Keratinocyte (primary cell): ENCODE measurements at regions not wholly inside any gene's neighbourhood (a gene's known extent, or its start where the extent isn't known, plus 50 kb on each side); places are given as distances from the start of the nearest gene placed in this dataset.

Experiments used
- DNase-seq: peaks from one replicate; pipeline ENCODE4 v3.0.0-alpha.2; 2011; ENCODE audit warnings: low read depth, missing footprints, low spot score
- FAIRE-seq: peaks from 2 replicates; lab custom pipeline; 2011; peaks lifted over from hg19 to GRCh38; lab: Jason Lieb, UNC
- H2AFZ ChIP-seq: 2 replicates; pipeline ENCODE4 v1.6.0; 2012; ENCODE audit warnings: low read length, control low read depth, inconsistent platforms; ENCODE audit not compliant: control insufficient read depth
- H3K27ac ChIP-seq: 2 replicates; pipeline ENCODE4 v1.5.1; 2011; ENCODE audit warnings: low read length; ENCODE audit not compliant: control insufficient read depth, insufficient read depth
- H3K27me3 ChIP-seq: 3 replicates; pipeline ENCODE4 v1.6.0; 2011; ENCODE audit warnings: low read length; ENCODE audit not compliant: control insufficient read depth, insufficient read depth; ENCODE audit errors: extremely low read depth
- H3K36me3 ChIP-seq, 2 experiments: 2 replicates in 1 of 2; 3 replicates in 1 of 2; pipeline ENCODE4 v1.5.1; 2011; ENCODE audit warnings: low read length in 2 of 2, mild to moderate bottlenecking in 1 of 2; ENCODE audit not compliant: control insufficient read depth in 2 of 2, insufficient read depth in 2 of 2; ENCODE audit errors: extremely low read depth in 1 of 2
- H3K4me1 ChIP-seq: 3 replicates; pipeline ENCODE4 v1.5.1; 2011; ENCODE audit warnings: low read length; ENCODE audit not compliant: control insufficient read depth, insufficient read depth; ENCODE audit errors: extremely low read depth
- H3K4me2 ChIP-seq: 3 replicates; pipeline ENCODE4 v1.6.0; 2011; ENCODE audit warnings: low read depth, low read length; ENCODE audit not compliant: control insufficient read depth, insufficient read depth; ENCODE audit errors: extremely low read depth
- H3K4me3 ChIP-seq, 3 experiments: fragments of 200-600 bp in 1 of 3; sonication (generic) in 1 of 3; 2 replicates in 2 of 3; 3 replicates in 1 of 3; pipeline ENCODE4 v1.5.1; 2011 to 2016; ENCODE audit warnings: low read length in 3 of 3, mild to moderate bottlenecking in 3 of 3, control low read depth in 2 of 3, inconsistent platforms in 1 of 3, low read depth in 1 of 3, mixed read lengths in 1 of 3, mixed run types in 1 of 3, moderate library complexity in 1 of 3; ENCODE audit not compliant: control insufficient read depth in 2 of 3, insufficient read depth in 2 of 3; ENCODE audit errors: extremely low read depth in 1 of 3
- H3K79me2 ChIP-seq: 2 replicates; pipeline ENCODE4 v1.6.0; 2012; ENCODE audit warnings: low read length; ENCODE audit not compliant: control insufficient read depth, insufficient read depth
- H3K9ac ChIP-seq: 3 replicates; pipeline ENCODE4 v1.6.0; 2011; ENCODE audit warnings: low read length; ENCODE audit not compliant: control insufficient read depth, insufficient read depth; ENCODE audit errors: extremely low read depth
- H3K9me1 ChIP-seq: 3 replicates; pipeline ENCODE4 v1.6.0; 2011; ENCODE audit warnings: low read length; ENCODE audit not compliant: control insufficient read depth, insufficient read depth; ENCODE audit errors: extremely low read depth
- H3K9me3 ChIP-seq: 2 replicates; pipeline ENCODE4 v1.5.1; 2012; ENCODE audit warnings: low read depth, low read length; ENCODE audit not compliant: control insufficient read depth
- H4K20me1 ChIP-seq: 3 replicates; pipeline ENCODE4 v1.6.0; 2011; ENCODE audit warnings: low read length; ENCODE audit not compliant: control insufficient read depth, insufficient read depth; ENCODE audit errors: extremely low read depth
- EZH2 ChIP-seq: IDR thresholded peaks from one replicate; pipeline ENCODE4 v1.6.1; 2012; ENCODE audit warnings: inconsistent platforms, mild to moderate bottlenecking, low read length, moderate library complexity
- dilution Hi-C: fragments of 300-500 bp; cut with MboI; formaldehyde crosslinking; loops from one replicate; pipeline ENCODE4 v1.7.0; 2020; ENCODE audit warnings: low sequenced_read_pairs; ENCODE audit not compliant: extremely low pct_ligation_motif_present
- TF ChIP-seq, protein P1 (sequence below), 3 experiments: IDR thresholded peaks in 1 of 3; conservative IDR thresholded peaks in 1 of 3; optimal IDR thresholded peaks in 1 of 3; 2 replicates in 2 of 3; 3 replicates in 1 of 3; pipeline versions ENCODE3 to v1.5.1; 2011; ENCODE audit warnings: low read length in 3 of 3, mild to moderate bottlenecking in 3 of 3, moderate library complexity in 2 of 3, control low read depth in 1 of 3, inconsistent platforms in 1 of 3; ENCODE audit not compliant: insufficient read depth in 2 of 3; ENCODE audit errors: extremely low read depth in 1 of 3

- H3K4me2 ChIP-seq = no peak overlapping the region
- no peaks in the 10 kb centered on the region for H3K36me3 ChIP-seq
- no peak overlapping the region for H3K4me3 ChIP-seq
- no peak overlapping the region for H3K9ac ChIP-seq
- no peaks in the 10 kb centered on the region for H3K79me2 ChIP-seq
- no peaks in the 10 kb centered on the region for H3K9me3 ChIP-seq
- DNase-seq (no peak), FAIRE-seq (no peak)
- H2AFZ ChIP-seq = no peak overlapping the region
- dilution Hi-C loops = no loop called here
- TF ChIP-seq EZH2 = no peak
- TF ChIP-seq, protein P1, sequence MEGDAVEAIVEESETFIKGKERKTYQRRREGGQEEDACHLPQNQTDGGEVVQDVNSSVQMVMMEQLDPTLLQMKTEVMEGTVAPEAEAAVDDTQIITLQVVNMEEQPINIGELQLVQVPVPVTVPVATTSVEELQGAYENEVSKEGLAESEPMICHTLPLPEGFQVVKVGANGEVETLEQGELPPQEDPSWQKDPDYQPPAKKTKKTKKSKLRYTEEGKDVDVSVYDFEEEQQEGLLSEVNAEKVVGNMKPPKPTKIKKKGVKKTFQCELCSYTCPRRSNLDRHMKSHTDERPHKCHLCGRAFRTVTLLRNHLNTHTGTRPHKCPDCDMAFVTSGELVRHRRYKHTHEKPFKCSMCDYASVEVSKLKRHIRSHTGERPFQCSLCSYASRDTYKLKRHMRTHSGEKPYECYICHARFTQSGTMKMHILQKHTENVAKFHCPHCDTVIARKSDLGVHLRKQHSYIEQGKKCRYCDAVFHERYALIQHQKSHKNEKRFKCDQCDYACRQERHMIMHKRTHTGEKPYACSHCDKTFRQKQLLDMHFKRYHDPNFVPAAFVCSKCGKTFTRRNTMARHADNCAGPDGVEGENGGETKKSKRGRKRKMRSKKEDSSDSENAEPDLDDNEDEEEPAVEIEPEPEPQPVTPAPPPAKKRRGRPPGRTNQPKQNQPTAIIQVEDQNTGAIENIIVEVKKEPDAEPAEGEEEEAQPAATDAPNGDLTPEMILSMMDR (optimal IDR thresholded peaks at IDR 0.05 in 1 of 3, IDR thresholded peaks at IDR 0.05 in 1 of 3, conservative IDR thresholded peaks at IDR 0.05 in 1 of 3; ENCODE audit: extremely low read depth in 1 of 3, insufficient read depth in 2 of 3, low read length in 3 of 3) = no peak
- no peaks in the 10 kb centered on the region for H4K20me1 ChIP-seq
- H3K27ac ChIP-seq = no peak overlapping the region
- H3K9me1 ChIP-seq = no peaks in the 10 kb centered on the region
- no peaks in the 10 kb centered on the region for H3K27me3 ChIP-seq
- H3K4me1 ChIP-seq = peaks cover 12% of the 10 kb centered on the region
These were observed 104.4 kb downstream of the NOL4 start for GRCh38 chr18:34120294-34120693.

- Histone ChIP-seq H3K9me1 (no peaks in the 10 kb centered on the region), H2AFZ (no peak overlapping the region), H4K20me1 (no peaks in the 10 kb centered on the region), H3K27ac (no peak overlapping the region), H3K27me3 (no peaks in the 10 kb centered on the region), H3K36me3 (no peaks in the 10 kb centered on the region), H3K9me3 (no peaks in the 10 kb centered on the region), H3K4me3 (no peak overlapping the region), H3K4me1 (peaks cover 12% of the 10 kb centered on the region), H3K79me2 (no peaks in the 10 kb centered on the region), H3K9ac (no peak overlapping the region), H3K4me2 (no peak overlapping the region)
- FAIRE-seq = no peak
- no peak for DNase-seq
- dilution Hi-C loops = no loop called here
- TF ChIP-seq EZH2 = no peak
- TF ChIP-seq, protein P1 (optimal IDR thresholded peaks at IDR 0.05 in 1 of 3, IDR thresholded peaks at IDR 0.05 in 1 of 3, conservative IDR thresholded peaks at IDR 0.05 in 1 of 3; ENCODE audit: extremely low read depth in 1 of 3, insufficient read depth in 2 of 3, low read length in 3 of 3) = no peak
These were observed 107.4 kb downstream of the NOL4 start for GRCh38 chr18:34117319-34117718.
